ENCODE measurements at regions not wholly inside any gene's neighbourhood (a gene's known extent, or its start where the extent isn't known, plus 50 kb on each side); places are given as distances from the start of the nearest gene placed in this dataset.

- Mint-ChIP-seq H3K27me3 (ENCODE audit: low read depth in 3 of 3) (no peaks in the 10 kb centered on the region), H3K4me3 (no peak overlapping the region), H3K9me3 (no peaks in the 10 kb centered on the region), H3K36me3 (peaks cover 0 to 3% of the 10 kb centered on the region in 2 donors), H3K4me1 (peaks cover 4% of the 10 kb centered on the region), H3K27ac (no peak overlapping the region)
- Histone ChIP-seq H3K4me1 (ENCODE audit: control insufficient read depth in 1 of 2, insufficient read depth in 2 of 2, low read length in 2 of 2) (no peaks in the 10 kb centered on the region), H3K4me2 (replicated peaks; ENCODE audit: extremely low read depth, low read length, poor library complexity, severe bottlenecking) (no peak overlapping the region), H3K79me2 (ENCODE audit: insufficient read depth, low read length) (no peaks in the 10 kb centered on the region), H3K9ac (ENCODE audit: insufficient read depth, low read length, poor library complexity, severe bottlenecking) (no peak overlapping the region), H3K4me3 (replicated peaks in 1 of 3; ENCODE audit: low read depth in 2 of 3, low read length in 3 of 3) (no peak overlapping the region), H2AFZ (ENCODE audit: insufficient read depth, low read depth, low read length, poor library complexity, severe bottlenecking) (no peak overlapping the region), H3K9me3 (replicated peaks in 1 of 2; ENCODE audit: control insufficient read depth in 1 of 2, insufficient read depth in 1 of 2, low read length in 2 of 2) (no peaks in the 10 kb centered on the region), H3K27me3 (ENCODE audit: control insufficient read depth in 2 of 2, insufficient read depth in 2 of 2, low read length in 2 of 2) (no peaks in the 10 kb centered on the region), H3K36me3 (replicated peaks in 1 of 2; ENCODE audit: control insufficient read depth in 1 of 2, insufficient read depth in 2 of 2, low read length in 2 of 2) (no peaks in the 10 kb centered on the region), H3K27ac (ENCODE audit: low read depth in 1 of 2, low read length in 2 of 2) (no peak overlapping the region), H4K20me1 (ENCODE audit: insufficient read depth, low read length) (no peaks in the 10 kb centered on the region)
- DNase-seq: no peak
- intact Hi-C loops (cut with micrococcal nuclease): no loop called here
- no peak for TF ChIP-seq CTCF (IDR thresholded peaks at IDR 0.05)
- no CpG with 5 or more reads among the region's 1 CpG for WGBS (ENCODE audit: insufficient coverage)
These were observed 304.7 kb downstream of the ZEB2 start for GRCh38 chr2:144215207-144215606.

- no peaks in the 10 kb centered on the region for H3K4me1 ChIP-seq (ENCODE audit: control insufficient read depth in 1 of 2, insufficient read depth in 2 of 2, low read length in 2 of 2)
- Mint-ChIP-seq H3K4me3 (no peak overlapping the region), H3K9me3 (no peaks in the 10 kb centered on the region), H3K36me3 (peaks cover 0 to 3% of the 10 kb centered on the region in 2 donors), H3K27ac (no peak overlapping the region), H3K27me3 (ENCODE audit: low read depth in 3 of 3) (no peaks in the 10 kb centered on the region), H3K4me1 (peaks cover 4% of the 10 kb centered on the region)
- H3K27ac ChIP-seq (ENCODE audit: low read depth in 1 of 2, low read length in 2 of 2): no peak overlapping the region
- no peak overlapping the region for H3K4me3 ChIP-seq (replicated peaks in 1 of 3; ENCODE audit: low read depth in 2 of 3, low read length in 3 of 3)
- no peaks in the 10 kb centered on the region for H3K27me3 ChIP-seq (ENCODE audit: control insufficient read depth in 2 of 2, insufficient read depth in 2 of 2, low read length in 2 of 2)
- H4K20me1 ChIP-seq (ENCODE audit: insufficient read depth, low read length): no peaks in the 10 kb centered on the region
- no peaks in the 10 kb centered on the region for H3K9me3 ChIP-seq (replicated peaks in 1 of 2; ENCODE audit: control insufficient read depth in 1 of 2, insufficient read depth in 1 of 2, low read length in 2 of 2)
- intact Hi-C loops (cut with micrococcal nuclease): no loop called here
- no peak for TF ChIP-seq CTCF (IDR thresholded peaks at IDR 0.05)
- no peaks in the 10 kb centered on the region for H3K79me2 ChIP-seq (ENCODE audit: insufficient read depth, low read length)
- H3K4me2 ChIP-seq (replicated peaks; ENCODE audit: extremely low read depth, low read length, poor library complexity, severe bottlenecking): no peak overlapping the region
- no peak overlapping the region for H2AFZ ChIP-seq (ENCODE audit: insufficient read depth, low read depth, low read length, poor library complexity, severe bottlenecking)
- WGBS (ENCODE audit: insufficient coverage): no CpG with 5 or more reads among the region's 2 CpGs
- no peak overlapping the region for H3K9ac ChIP-seq (ENCODE audit: insufficient read depth, low read length, poor library complexity, severe bottlenecking)
- H3K36me3 ChIP-seq (replicated peaks in 1 of 2; ENCODE audit: control insufficient read depth in 1 of 2, insufficient read depth in 2 of 2, low read length in 2 of 2): no peaks in the 10 kb centered on the region
- DNase-seq: no peak
These were observed 306.1 kb downstream of the ZEB2 start for GRCh38 chr2:144213797-144214196.

All from CD14-positive monocyte (primary cell).